Fibroblast of pulmonary artery (primary cell): ENCODE measurements at regions not wholly inside any gene's neighbourhood (a gene's known extent, or its start where the extent isn't known, plus 50 kb on each side); places are given as distances from the start of the nearest gene placed in this dataset.

Experiments
- DNase-seq: peaks from one replicate; pipeline ENCODE4 v3.0.0-alpha.2; 2010; ENCODE audit warnings: low read depth
- H3K4me3 ChIP-seq: replicated peaks from 2 replicates; pipeline ENCODE4 v1.5.1; 2011; ENCODE audit warnings: low read depth, mild to moderate bottlenecking, control low read depth, low read length, moderate library complexity
- TF ChIP-seq, protein P1 (sequence below): IDR thresholded peaks from 2 replicates; pipeline ENCODE4 v1.5.1; 2011; ENCODE audit warnings: mild to moderate bottlenecking, control low read depth, low read length, inconsistent platforms; ENCODE audit errors: missing control alignments

DNA sequence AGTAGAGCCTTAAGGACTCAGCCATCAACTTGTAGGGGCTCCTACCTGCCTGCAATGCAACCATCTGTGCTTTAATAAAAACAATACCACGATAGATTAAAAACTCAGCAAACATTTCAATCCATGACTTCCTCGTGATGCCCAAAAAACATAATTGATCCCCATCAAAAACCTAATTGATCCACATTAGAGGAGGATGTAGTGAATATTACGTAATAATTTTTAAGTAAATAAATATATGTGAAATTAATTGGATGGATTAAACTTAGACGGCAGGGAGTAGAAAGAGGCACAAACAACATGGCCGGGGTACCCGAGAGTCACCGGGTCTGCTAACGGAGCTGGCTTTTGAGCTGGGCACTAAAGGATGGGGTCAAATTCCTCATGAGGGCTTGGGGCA lies 87.3 kb downstream of the ARL4C start:
- DNase-seq: no peak
- H3K4me3 ChIP-seq: no peak overlapping the region
- TF ChIP-seq, protein P1, sequence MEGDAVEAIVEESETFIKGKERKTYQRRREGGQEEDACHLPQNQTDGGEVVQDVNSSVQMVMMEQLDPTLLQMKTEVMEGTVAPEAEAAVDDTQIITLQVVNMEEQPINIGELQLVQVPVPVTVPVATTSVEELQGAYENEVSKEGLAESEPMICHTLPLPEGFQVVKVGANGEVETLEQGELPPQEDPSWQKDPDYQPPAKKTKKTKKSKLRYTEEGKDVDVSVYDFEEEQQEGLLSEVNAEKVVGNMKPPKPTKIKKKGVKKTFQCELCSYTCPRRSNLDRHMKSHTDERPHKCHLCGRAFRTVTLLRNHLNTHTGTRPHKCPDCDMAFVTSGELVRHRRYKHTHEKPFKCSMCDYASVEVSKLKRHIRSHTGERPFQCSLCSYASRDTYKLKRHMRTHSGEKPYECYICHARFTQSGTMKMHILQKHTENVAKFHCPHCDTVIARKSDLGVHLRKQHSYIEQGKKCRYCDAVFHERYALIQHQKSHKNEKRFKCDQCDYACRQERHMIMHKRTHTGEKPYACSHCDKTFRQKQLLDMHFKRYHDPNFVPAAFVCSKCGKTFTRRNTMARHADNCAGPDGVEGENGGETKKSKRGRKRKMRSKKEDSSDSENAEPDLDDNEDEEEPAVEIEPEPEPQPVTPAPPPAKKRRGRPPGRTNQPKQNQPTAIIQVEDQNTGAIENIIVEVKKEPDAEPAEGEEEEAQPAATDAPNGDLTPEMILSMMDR: no peak

DNA sequence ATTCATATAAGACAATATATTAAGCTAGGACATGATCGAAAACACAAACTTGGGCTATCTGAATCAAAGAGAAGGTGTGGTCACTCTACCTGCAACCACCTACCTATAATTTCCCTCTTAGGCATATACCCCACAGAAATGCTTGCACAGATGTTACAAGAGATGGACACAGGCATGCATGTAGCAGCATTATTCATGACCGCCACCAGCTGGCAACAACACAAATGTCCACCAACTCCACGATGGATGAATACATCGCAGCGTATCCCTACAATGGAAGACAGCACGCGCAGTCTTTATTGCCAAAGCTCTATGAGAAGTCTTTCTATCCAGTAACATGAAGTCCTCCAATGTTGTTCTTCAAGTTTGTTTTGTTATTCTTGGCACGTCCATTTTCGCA lies 90.8 kb downstream of the ARL4C start:
- DNase-seq: no peak
- TF ChIP-seq, protein P1: no peak
- H3K4me3 ChIP-seq: no peak overlapping the region

DNA sequence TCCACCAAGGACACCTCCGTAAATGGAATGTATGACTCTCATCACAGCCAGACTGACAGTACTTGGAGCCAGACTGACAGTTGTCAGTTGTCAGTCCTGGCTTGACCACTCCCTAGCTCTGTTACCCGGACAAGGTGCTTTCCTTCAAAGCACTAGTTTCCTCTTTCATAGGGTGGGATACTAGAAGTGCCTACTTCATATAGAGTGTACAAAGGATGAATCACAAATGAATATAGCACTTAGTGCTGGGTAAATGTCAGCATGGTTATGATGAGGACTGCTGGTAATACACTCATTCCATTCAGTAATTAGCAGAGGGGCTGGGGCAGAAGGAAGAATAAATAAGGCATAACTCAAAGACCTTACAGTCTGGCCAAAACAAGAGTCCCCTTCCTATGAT lies 91.4 kb downstream of the ARL4C start:
- DNase-seq: no peak
- TF ChIP-seq, protein P1: no peak

DNA sequence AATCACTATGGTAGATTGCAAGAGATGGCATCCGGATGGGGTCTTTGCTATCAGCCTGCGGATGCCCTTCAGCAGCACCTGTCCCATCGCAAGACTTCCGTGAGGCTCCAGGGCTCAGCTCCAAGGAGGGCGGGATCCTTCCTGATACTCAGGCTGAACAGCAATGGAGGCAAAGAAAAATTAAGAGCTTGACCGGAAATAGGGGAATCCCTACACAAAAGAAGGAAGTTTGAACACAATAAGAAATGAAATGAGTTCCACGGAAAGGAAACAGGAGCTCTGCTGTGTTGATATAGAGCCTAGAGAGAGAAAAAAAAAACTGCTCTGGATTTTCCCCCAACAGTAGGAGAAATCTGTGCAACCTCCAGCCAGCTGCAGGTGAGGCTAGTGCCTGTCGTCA lies 91.9 kb downstream of the ARL4C start:
- TF ChIP-seq, protein P1: no peak
- peak; percentile 14 for DNase-seq
- no peak overlapping the region for H3K4me3 ChIP-seq

More for the DNA sequence above, 91.4 kb downstream of the ARL4C start:
- no peak overlapping the region for H3K4me3 ChIP-seq

DNA sequence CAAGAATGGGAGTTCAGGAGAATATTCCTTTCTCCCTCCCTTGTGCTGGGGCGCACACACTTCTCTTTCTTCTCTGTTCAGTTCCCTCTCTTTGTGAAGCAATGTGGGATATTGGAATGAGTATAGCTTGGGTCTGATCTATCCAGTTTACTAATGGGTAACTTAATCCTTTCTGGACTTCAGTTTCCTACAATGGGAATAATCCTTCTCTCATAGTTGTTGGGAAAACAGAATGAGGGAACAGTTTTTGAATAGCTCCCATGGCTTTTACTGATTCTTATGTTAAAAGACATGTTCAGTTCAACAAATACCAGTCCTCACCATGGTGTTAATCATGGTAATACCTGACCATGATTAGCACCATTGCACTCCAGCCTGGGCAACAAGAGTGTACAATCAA lies 93.1 kb downstream of the ARL4C start:
- TF ChIP-seq, protein P1: no peak
- H3K4me3 ChIP-seq: no peak overlapping the region

DNA sequence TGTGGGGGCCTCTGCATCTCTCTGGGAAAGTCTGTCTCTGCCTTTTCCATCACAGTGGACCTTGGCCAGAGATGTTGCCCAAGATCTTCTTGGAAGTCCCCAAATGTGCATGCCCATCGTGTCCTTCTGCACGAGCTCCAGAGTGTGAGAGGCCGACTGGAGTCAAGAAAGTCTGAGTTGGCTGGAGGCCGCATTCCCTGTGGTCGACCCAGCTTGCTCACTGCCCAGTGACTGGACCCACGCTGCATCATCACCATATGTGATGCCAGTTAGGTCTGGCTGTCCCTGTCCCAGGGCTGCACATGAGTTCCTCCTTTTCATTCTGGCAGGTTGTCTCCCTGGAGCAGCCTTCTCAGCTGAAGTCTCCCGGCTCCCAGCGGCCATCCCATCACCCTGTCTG lies 93.8 kb downstream of the ARL4C start:
- TF ChIP-seq, protein P1: no peak
- no peak for DNase-seq
- no peak overlapping the region for H3K4me3 ChIP-seq

More for the DNA sequence above, 93.1 kb downstream of the ARL4C start:
- no peak for DNase-seq

DNA sequence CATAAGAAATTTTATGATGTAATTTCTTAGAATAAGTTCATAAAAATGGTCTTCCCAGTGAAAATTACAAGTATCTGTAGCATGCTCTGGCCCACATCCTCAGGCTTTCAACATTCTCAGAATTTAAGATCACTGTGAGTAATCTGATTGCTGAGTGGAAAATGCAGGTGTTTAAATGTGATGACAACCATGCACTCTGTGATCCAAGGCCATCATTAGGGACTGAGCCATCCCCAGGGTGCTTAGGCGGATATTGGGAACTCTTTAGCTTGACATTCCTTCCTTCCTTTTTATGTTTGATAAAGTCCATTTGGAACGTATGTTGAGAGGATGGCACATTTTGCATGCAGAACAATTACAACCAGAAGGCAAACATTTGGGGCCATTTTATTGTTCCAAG lies 95.5 kb downstream of the ARL4C start:
- no peak overlapping the region for H3K4me3 ChIP-seq
- TF ChIP-seq, protein P1: no peak
- DNase-seq: no peak
